Gastrocnemius medialis (tissue), 4 donors: ENCODE measurements at regions not wholly inside any gene's neighbourhood (a gene's known extent, or its start where the extent isn't known, plus 50 kb on each side); places are given as distances from the start of the nearest gene placed in this dataset.

Experiments
- ATAC-seq, 2 donors: fragments of 150-250 bp; one replicate each; pipeline ENCODE4 v1.9.1; 2016
- DNase-seq, 2 donors: peaks; one replicate each; pipeline ENCODE4 v3.0.0-alpha.2; 2019
- H3K27ac ChIP-seq, 4 donors: fragments of 200-600 bp; sonication (generic); 1 replicate in 1 of 4; 2 replicates in 3 of 4; pipeline ENCODE4 v1.5.1; 2016 to 2018; ENCODE audit warnings: mild to moderate bottlenecking in 2 of 4, moderate library complexity in 1 of 4
- H3K27me3 ChIP-seq, 3 donors: fragments of 200-600 bp; sonication (generic) in 2 of 3; 1 replicate in 1 of 3; 2 replicates in 2 of 3; pipeline versions ENCODE4 v1.5.1 to v1.6.0; 2016 to 2019; ENCODE audit warnings: mild to moderate bottlenecking in 1 of 3, moderate library complexity in 1 of 3
- H3K36me3 ChIP-seq, 2 donors: fragments of 200-600 bp; sonication (generic) in 1 of 2; one replicate each; pipeline ENCODE4 v1.5.1; 2017 to 2018
- H3K4me1 ChIP-seq, 2 donors: fragments of 200-600 bp; sonication (generic) in 1 of 2; one replicate each; pipeline ENCODE4 v1.5.1; 2016 to 2017; ENCODE audit warnings: mild to moderate bottlenecking in 2 of 2
- H3K4me3 ChIP-seq, 4 donors: fragments of 200-600 bp; sonication (generic) in 3 of 4; 1 replicate in 1 of 4; 2 replicates in 3 of 4; pipeline ENCODE4 v1.5.1; 2016 to 2019; ENCODE audit warnings: mild to moderate bottlenecking in 2 of 4
- H3K9me3 ChIP-seq, 3 donors: fragments of 200-600 bp; sonication (generic) in 2 of 3; 1 replicate in 1 of 3; 2 replicates in 2 of 3; pipeline ENCODE4 v1.5.1; 2016 to 2019
- POLR2A ChIP-seq, 2 donors: fragments of 450-650 bp; IDR thresholded peaks; one replicate each; pipeline ENCODE4 v1.6.1; 2017; ENCODE audit warnings: antibody characterized with exemption in 2 of 2, mild to moderate bottlenecking in 2 of 2, moderate library complexity in 2 of 2
- in situ Hi-C, 4 donors: fragments of 200-750 bp; cut with MboI; loops; one replicate each; pipeline versions ENCODE4 v1.15.0 to v1.8.0; 2017; ENCODE audit warnings: low sequenced_read_pairs in 4 of 4
- intact Hi-C: fragments of 100-400 bp; cut with DNase I; formaldehyde crosslinking; loops from one replicate; pipeline ENCODE4 v1.15.1; 2023; ENCODE audit warnings: low total_unique reads
- TF ChIP-seq, protein P1 (sequence below), 5 experiments: fragments of 450-650 bp in 3 of 5; fragments of 200-600 bp in 2 of 5; sonication (generic) in 2 of 5; IDR thresholded peaks in 4 of 5; conservative IDR thresholded peaks in 1 of 5; 1 replicate in 4 of 5; 2 replicates in 1 of 5; pipeline ENCODE4 v1.5.1; 2016 to 2019; ENCODE audit warnings: antibody characterized with exemption in 5 of 5, mild to moderate bottlenecking in 3 of 5, moderate library complexity in 3 of 5

DNA sequence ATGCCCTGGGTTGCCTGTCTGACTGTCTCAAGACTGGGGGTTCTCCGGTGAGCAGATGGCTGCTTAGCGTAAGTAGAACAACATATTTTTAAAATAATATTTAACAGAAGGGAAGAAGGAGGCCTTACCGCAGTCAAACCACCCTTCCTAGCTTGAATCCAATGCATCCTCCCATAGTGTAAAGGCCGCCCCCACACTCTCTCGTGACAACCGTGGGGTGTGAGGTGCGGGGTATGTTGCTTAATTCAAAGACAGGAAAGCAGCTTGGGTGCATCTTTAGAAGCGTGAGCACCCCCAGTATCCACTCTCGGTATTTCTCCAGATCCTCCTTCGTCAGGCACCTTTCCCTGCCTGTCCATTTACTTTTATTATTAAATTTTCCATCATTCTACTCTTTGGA lies 501.2 kb upstream of the CDH4 start:
- Histone ChIP-seq H3K4me3 (no peak overlapping the region), H3K9me3 (no peaks in the 10 kb centered on the region), H3K27me3 (no peaks in the 10 kb centered on the region), H3K36me3 (no peaks in the 10 kb centered on the region), H3K4me1 (no peaks in the 10 kb centered on the region), H3K27ac (no peak overlapping the region)
- in situ Hi-C loops, result no loop called here
- DNase-seq, result no peak
- no peak for ATAC-seq
- TF ChIP-seq POLR2A (IDR thresholded peaks at IDR 0.05), result no peak
- TF ChIP-seq, protein P1, sequence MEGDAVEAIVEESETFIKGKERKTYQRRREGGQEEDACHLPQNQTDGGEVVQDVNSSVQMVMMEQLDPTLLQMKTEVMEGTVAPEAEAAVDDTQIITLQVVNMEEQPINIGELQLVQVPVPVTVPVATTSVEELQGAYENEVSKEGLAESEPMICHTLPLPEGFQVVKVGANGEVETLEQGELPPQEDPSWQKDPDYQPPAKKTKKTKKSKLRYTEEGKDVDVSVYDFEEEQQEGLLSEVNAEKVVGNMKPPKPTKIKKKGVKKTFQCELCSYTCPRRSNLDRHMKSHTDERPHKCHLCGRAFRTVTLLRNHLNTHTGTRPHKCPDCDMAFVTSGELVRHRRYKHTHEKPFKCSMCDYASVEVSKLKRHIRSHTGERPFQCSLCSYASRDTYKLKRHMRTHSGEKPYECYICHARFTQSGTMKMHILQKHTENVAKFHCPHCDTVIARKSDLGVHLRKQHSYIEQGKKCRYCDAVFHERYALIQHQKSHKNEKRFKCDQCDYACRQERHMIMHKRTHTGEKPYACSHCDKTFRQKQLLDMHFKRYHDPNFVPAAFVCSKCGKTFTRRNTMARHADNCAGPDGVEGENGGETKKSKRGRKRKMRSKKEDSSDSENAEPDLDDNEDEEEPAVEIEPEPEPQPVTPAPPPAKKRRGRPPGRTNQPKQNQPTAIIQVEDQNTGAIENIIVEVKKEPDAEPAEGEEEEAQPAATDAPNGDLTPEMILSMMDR (IDR thresholded peaks at IDR 0.05 in 4 of 5, conservative IDR thresholded peaks at IDR 0.05 in 1 of 5), result no peak
- intact Hi-C loops, result no loop called here

GRCh38 chr20:60751826-60752225 lies 500.2 kb upstream of the CDH4 start:
- no peak for TF ChIP-seq POLR2A (IDR thresholded peaks at IDR 0.05)
- TF ChIP-seq, protein P1 (IDR thresholded peaks at IDR 0.05 in 4 of 5, conservative IDR thresholded peaks at IDR 0.05 in 1 of 5), result no peak
- ATAC-seq (no peak), DNase-seq (no peak)
- in situ Hi-C loops, result no loop called here
- no peaks in the 10 kb centered on the region for H3K9me3 ChIP-seq
- no peak overlapping the region for H3K4me3 ChIP-seq
- intact Hi-C loops, result no loop called here
- no peak overlapping the region for H3K27ac ChIP-seq
- H3K4me1 ChIP-seq, result no peaks in the 10 kb centered on the region
- H3K36me3 ChIP-seq, result no peaks in the 10 kb centered on the region
- no peaks in the 10 kb centered on the region for H3K27me3 ChIP-seq

DNA sequence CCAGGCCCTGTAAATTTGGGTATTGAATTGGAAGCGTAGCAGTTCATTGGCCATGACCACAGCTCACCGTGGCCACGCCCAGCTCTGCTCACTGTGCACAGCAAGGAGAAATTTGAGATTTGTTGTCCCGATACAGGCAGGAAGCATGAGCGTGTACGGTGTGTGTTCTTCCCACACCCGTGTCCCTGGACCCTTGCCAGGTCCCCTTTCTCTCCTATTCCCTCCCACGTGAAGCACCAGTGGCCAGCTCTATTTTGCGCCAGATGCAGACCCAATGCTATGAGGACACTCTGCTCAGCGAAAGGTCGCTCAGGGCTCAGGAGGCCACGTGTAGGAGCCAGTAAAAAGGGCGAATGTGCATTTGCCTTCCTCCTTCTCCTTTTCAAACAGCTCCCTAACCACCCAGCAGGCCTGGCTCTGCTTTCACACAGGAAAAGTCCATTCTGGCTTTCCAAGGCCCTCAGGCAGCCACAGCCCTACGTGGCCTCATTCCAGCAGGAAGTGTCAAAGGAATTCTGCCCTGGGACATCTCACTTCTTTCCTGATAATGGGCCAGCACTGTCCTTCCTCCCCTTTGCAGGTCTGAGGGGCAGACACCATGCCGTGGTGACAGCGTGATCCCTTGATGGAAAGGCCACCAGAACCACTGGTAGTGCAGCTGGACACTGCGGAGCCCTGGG lies 499.2 kb upstream of the CDH4 start:
- ATAC-seq (no peak), DNase-seq (no peak)
- Histone ChIP-seq H3K9me3 (no peaks in the 10 kb centered on the region), H3K4me1 (no peaks in the 10 kb centered on the region), H3K4me3 (no peak overlapping the region), H3K27me3 (no peaks in the 10 kb centered on the region), H3K36me3 (no peaks in the 10 kb centered on the region), H3K27ac (no peak overlapping the region)
- in situ Hi-C loops (no loop called here), intact Hi-C loops (no loop called here)
- TF ChIP-seq, protein P1 (IDR thresholded peaks at IDR 0.05 in 4 of 5, conservative IDR thresholded peaks at IDR 0.05 in 1 of 5), result no peak
- TF ChIP-seq POLR2A (IDR thresholded peaks at IDR 0.05), result no peak

GRCh38 chr20:60754856-60755255 lies 497.2 kb upstream of the CDH4 start:
- H3K36me3 ChIP-seq, result no peaks in the 10 kb centered on the region
- in situ Hi-C loops (no loop called here), intact Hi-C loops (no loop called here)
- DNase-seq, result no peak
- no peak overlapping the region for H3K27ac ChIP-seq
- H3K4me1 ChIP-seq, result no peaks in the 10 kb centered on the region
- no peaks in the 10 kb centered on the region for H3K27me3 ChIP-seq
- no peaks in the 10 kb centered on the region for H3K9me3 ChIP-seq
- TF ChIP-seq, protein P1 (IDR thresholded peaks at IDR 0.05 in 4 of 5, conservative IDR thresholded peaks at IDR 0.05 in 1 of 5), result no peak
- no peak for TF ChIP-seq POLR2A (IDR thresholded peaks at IDR 0.05)
- H3K4me3 ChIP-seq, result no peak overlapping the region
- ATAC-seq, result no peak

- in situ Hi-C loops, result no loop called here
- DNase-seq (no peak), ATAC-seq (no peak)
- Histone ChIP-seq H3K27ac (no peak overlapping the region), H3K27me3 (no peaks in the 10 kb centered on the region), H3K36me3 (no peaks in the 10 kb centered on the region), H3K9me3 (no peaks in the 10 kb centered on the region), H3K4me3 (no peak overlapping the region), H3K4me1 (no peaks in the 10 kb centered on the region)
- intact Hi-C loops, result no loop called here
- TF ChIP-seq, protein P1 (IDR thresholded peaks at IDR 0.05 in 4 of 5, conservative IDR thresholded peaks at IDR 0.05 in 1 of 5), result no peak
- TF ChIP-seq POLR2A (IDR thresholded peaks at IDR 0.05), result no peak
Observed at GRCh38 chr20:60759651-60760050, 492.4 kb upstream of the CDH4 start.
